Hematopoietic multipotent progenitor cell treated with erythropoietin and hydrocortisone succinate and interleukin-3 and kit ligand, for 6 days (in vitro differentiated cells): ENCODE measurements at regions not wholly inside any gene's neighbourhood (a gene's known extent, or its start where the extent isn't known, plus 50 kb on each side); places are given as distances from the start of the nearest gene placed in this dataset.
"Not testable (repeated sequence)": the region's sequence is repeated elsewhere in the genome, so short reads cannot be mapped to it uniquely, and the experiment has no call there.

Source experiments
- DNase-seq: peaks from one replicate; pipeline ENCODE4 v3.0.0-alpha.2; 2015

GRCh38 chr20:30811885-30812671 is 445.4 kb upstream of the DEFB115 start:
- DNase-seq: peak; percentile 30

GRCh38 chr20:30812739-30813411 is 444.6 kb upstream of the DEFB115 start:
- no peak for DNase-seq

- not testable (repeated sequence) for DNase-seq
Measured at GRCh38 chr20:30813412-30814311, 443.8 kb upstream of the DEFB115 start.

GRCh38 chr20:30814312-30814639 is 443.2 kb upstream of the DEFB115 start:
- DNase-seq: not testable (repeated sequence)

- not testable (repeated sequence) for DNase-seq
Measured at GRCh38 chr20:30815027-30815576, 442.4 kb upstream of the DEFB115 start.

- DNase-seq: no peak
Measured at GRCh38 chr20:30815577-30816181, 441.8 kb upstream of the DEFB115 start.

GRCh38 chr20:30816182-30816645 is 441.2 kb upstream of the DEFB115 start:
- DNase-seq: peak; percentile 11

GRCh38 chr20:30821615-30822014 is 435.8 kb upstream of the DEFB115 start:
- DNase-seq: not testable (repeated sequence)

GRCh38 chr20:30824666-30825065 is 432.8 kb upstream of the DEFB115 start:
- not testable (repeated sequence) for DNase-seq

GRCh38 chr20:30845923-30846322 is 411.5 kb upstream of the DEFB115 start:
- DNase-seq: not testable (repeated sequence)

- not testable (repeated sequence) for DNase-seq
Measured at GRCh38 chr20:30868271-30868670, 389.2 kb upstream of the DEFB115 start.

- not testable (repeated sequence) for DNase-seq
Measured at GRCh38 chr20:30871127-30871526, 386.3 kb upstream of the DEFB115 start.

GRCh38 chr20:30872252-30872651 is 385.2 kb upstream of the DEFB115 start:
- DNase-seq: not testable (repeated sequence)

GRCh38 chr20:30875868-30876267 is 381.6 kb upstream of the DEFB115 start:
- not testable (repeated sequence) for DNase-seq

GRCh38 chr20:30891400-30891799 is 366.1 kb upstream of the DEFB115 start:
- peak; percentile 3 for DNase-seq

- DNase-seq: no peak
Measured at GRCh38 chr20:30892541-30893345, 364.7 kb upstream of the DEFB115 start.

- DNase-seq: not testable (repeated sequence)
Measured at GRCh38 chr20:30893346-30894314, 363.8 kb upstream of the DEFB115 start.

- not testable (repeated sequence) for DNase-seq
Measured at GRCh38 chr20:30894707-30895353, 362.6 kb upstream of the DEFB115 start.

GRCh38 chr20:30895354-30895711 is 362.1 kb upstream of the DEFB115 start:
- not testable (repeated sequence) for DNase-seq
